Rectal smooth muscle tissue (tissue), 1 donor: ENCODE measurements at regions not wholly inside any gene's neighbourhood (a gene's known extent, or its start where the extent isn't known, plus 50 kb on each side); places are given as distances from the start of the nearest gene placed in this dataset.

ENCODE experiments used
- H3K27ac ChIP-seq: one replicate; pipeline ENCODE4 v1.7.0; 2013; ENCODE audit warnings: low read depth, low read length, inconsistent platforms
- H3K27me3 ChIP-seq: one replicate; pipeline ENCODE4 v1.7.0; 2013; ENCODE audit warnings: low read length; ENCODE audit not compliant: control insufficient read depth, insufficient read depth
- H3K36me3 ChIP-seq: one replicate; pipeline ENCODE4 v1.7.0; 2013; ENCODE audit warnings: low read length; ENCODE audit not compliant: control insufficient read depth, insufficient read depth
- H3K4me1 ChIP-seq: one replicate; pipeline ENCODE4 v1.7.0; 2013; ENCODE audit warnings: low read length; ENCODE audit not compliant: control insufficient read depth, insufficient read depth
- H3K4me3 ChIP-seq: one replicate; pipeline ENCODE4 v1.7.0; 2013; ENCODE audit warnings: low read length
- H3K9ac ChIP-seq: one replicate; pipeline ENCODE4 v1.7.0; 2013; ENCODE audit warnings: low read length

DNA sequence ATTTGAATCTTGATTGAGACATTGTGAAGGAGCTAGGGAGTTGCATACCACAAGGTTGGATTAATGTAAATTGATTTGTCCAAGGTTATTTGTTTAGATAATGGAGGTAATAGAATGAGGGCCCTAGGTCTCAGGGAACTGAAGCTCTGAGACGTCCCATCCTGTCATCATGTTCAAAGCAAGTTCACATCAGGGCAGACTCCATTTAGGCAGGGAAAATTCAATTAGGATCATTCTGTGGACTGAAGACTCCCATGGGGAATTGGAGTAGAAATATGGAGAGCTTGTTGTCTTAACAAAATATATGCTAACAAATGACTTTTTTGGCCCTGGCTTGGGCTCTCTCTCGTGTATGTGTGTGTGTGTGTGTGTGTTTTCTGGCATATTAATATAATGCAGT, 722.0 kb upstream of the ADAMTS16 start:
- H3K4me1 ChIP-seq = no peaks in the 10 kb centered on the region
- H3K4me3 ChIP-seq = no peak overlapping the region
- H3K27me3 ChIP-seq = no peaks in the 10 kb centered on the region
- H3K36me3 ChIP-seq = no peaks in the 10 kb centered on the region
- H3K9ac ChIP-seq = no peak overlapping the region
- no peak overlapping the region for H3K27ac ChIP-seq

DNA sequence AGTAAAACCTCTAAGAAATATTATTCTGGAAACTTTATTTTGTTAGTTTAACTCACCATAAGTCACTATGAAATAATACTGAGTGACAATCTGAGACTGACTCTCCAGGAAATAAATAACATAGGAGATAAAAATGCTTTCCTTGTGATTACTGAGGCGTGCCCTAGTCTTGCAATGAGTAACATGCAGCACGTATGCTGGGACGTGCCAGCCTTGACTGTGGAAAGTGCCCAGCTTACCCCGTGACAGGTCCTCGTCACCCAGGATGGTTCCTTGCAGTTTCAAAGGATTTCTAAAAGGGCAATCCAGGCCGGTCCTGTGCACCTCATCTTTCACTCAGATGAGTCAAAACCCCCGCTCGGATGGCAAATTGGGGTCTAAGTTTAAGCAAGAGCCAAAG, 720.8 kb upstream of the ADAMTS16 start:
- Histone ChIP-seq H3K9ac (no peak overlapping the region), H3K4me1 (no peaks in the 10 kb centered on the region), H3K27me3 (no peaks in the 10 kb centered on the region), H3K27ac (no peak overlapping the region), H3K36me3 (no peaks in the 10 kb centered on the region), H3K4me3 (no peak overlapping the region)

GRCh38 chr5:4420177-4420576, 720.0 kb upstream of the ADAMTS16 start:
- no peak overlapping the region for H3K4me3 ChIP-seq
- H3K27ac ChIP-seq = no peak overlapping the region
- H3K4me1 ChIP-seq = no peaks in the 10 kb centered on the region
- H3K9ac ChIP-seq = no peak overlapping the region
- no peaks in the 10 kb centered on the region for H3K36me3 ChIP-seq
- no peaks in the 10 kb centered on the region for H3K27me3 ChIP-seq

DNA sequence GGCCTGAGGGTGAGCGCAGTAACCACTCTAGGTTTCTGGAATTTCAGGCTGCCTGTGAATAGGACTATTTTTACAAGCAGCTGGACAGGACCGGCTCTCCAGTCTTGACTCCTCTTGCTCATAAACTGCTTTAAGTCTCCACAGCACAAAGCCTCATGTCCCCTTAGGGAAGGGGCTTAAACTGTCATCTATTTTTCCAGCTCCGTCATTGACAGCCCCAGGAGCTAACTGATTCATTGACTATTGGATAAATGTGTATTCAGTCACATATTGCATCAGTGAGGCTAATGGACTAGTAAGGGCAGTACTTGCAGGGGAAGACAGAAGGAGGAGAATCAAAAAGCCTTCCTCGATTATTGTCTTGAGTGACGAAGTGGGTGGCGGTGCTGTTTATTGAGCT, 719.4 kb upstream of the ADAMTS16 start:
- H3K4me3 ChIP-seq = no peak overlapping the region
- no peaks in the 10 kb centered on the region for H3K36me3 ChIP-seq
- no peaks in the 10 kb centered on the region for H3K4me1 ChIP-seq
- no peak overlapping the region for H3K27ac ChIP-seq
- no peak overlapping the region for H3K9ac ChIP-seq
- no peaks in the 10 kb centered on the region for H3K27me3 ChIP-seq

- H3K27me3 ChIP-seq = no peaks in the 10 kb centered on the region
- no peak overlapping the region for H3K27ac ChIP-seq
- no peak overlapping the region for H3K9ac ChIP-seq
- no peaks in the 10 kb centered on the region for H3K36me3 ChIP-seq
- H3K4me1 ChIP-seq = no peaks in the 10 kb centered on the region
- H3K4me3 ChIP-seq = no peak overlapping the region
Measured at GRCh38 chr5:4422247-4422646, 717.9 kb upstream of the ADAMTS16 start.

DNA sequence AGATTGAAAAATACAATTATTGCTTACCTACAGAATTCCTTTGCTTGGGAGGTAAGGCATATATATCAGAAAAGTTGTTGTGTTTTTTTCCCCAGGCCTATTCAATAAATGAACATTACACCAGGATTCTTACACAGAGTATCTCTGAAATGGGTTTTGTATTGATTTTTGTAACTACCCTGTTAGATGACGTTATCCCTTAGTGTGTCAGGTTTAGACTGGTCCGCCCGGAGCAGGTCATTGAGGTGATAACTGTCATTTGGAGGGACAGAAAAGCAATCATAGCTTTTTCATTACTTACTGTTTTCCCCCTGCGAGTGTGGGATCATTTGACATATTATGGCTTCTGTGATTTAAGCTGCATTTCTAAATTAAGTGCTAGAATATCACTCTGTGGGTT, 715.2 kb upstream of the ADAMTS16 start:
- Histone ChIP-seq H3K4me3 (no peak overlapping the region), H3K4me1 (no peaks in the 10 kb centered on the region), H3K27me3 (no peaks in the 10 kb centered on the region), H3K9ac (no peak overlapping the region), H3K36me3 (no peaks in the 10 kb centered on the region), H3K27ac (no peak overlapping the region)

GRCh38 chr5:4440536-4440935, 699.6 kb upstream of the ADAMTS16 start:
- Histone ChIP-seq H3K4me3 (no peak overlapping the region), H3K27ac (no peak overlapping the region), H3K4me1 (no peaks in the 10 kb centered on the region), H3K36me3 (no peaks in the 10 kb centered on the region), H3K9ac (no peak overlapping the region), H3K27me3 (no peaks in the 10 kb centered on the region)

DNA sequence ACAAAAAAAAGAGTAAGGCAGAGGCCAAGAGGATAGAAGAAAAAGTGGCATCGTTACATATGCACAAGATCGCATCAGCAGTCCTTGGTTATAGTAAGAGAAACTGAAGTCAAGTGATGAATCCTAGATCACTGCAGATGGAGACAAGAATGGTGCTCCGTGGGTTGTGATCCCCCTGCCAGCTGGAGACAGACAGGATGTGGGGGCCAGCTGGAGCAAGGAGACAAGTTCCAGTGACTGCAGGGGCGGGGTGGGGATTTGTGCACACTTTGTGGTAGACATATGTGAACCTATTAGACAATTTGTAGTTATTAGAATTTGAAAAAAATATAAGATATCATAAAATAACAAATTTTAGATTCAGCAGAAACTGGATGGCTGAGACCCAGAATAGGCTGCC, 697.9 kb upstream of the ADAMTS16 start:
- Histone ChIP-seq H3K27me3 (no peaks in the 10 kb centered on the region), H3K4me3 (no peak overlapping the region), H3K36me3 (no peaks in the 10 kb centered on the region), H3K4me1 (no peaks in the 10 kb centered on the region), H3K27ac (no peak overlapping the region), H3K9ac (no peak overlapping the region)

DNA sequence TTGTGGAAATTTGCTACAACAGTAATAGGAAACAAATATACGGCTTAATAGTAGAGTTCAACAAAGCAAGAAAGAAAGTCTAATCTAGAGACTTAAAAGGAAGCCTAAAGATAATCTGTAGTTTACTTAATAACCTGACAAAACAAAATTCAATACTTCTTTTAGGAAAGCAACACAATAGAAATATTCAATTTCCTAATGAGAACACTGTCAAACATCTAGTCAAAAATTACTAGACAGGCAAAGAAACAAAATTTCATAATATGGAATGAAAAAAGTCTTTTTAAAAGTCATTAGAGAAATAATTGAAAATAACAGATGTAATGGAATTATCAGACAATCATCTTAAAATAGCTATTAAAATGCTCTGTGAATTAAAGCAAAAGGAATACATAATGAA, 692.5 kb upstream of the ADAMTS16 start:
- Histone ChIP-seq H3K9ac (no peak overlapping the region), H3K36me3 (no peaks in the 10 kb centered on the region), H3K4me3 (no peak overlapping the region), H3K27me3 (no peaks in the 10 kb centered on the region), H3K27ac (no peak overlapping the region), H3K4me1 (no peaks in the 10 kb centered on the region)

- Histone ChIP-seq H3K4me3 (no peak overlapping the region), H3K27ac (no peak overlapping the region), H3K9ac (no peak overlapping the region), H3K27me3 (no peaks in the 10 kb centered on the region), H3K36me3 (no peaks in the 10 kb centered on the region), H3K4me1 (no peaks in the 10 kb centered on the region)
Measured at GRCh38 chr5:4453655-4454054, 686.5 kb upstream of the ADAMTS16 start.

- no peaks in the 10 kb centered on the region for H3K4me1 ChIP-seq
- H3K27ac ChIP-seq = no peak overlapping the region
- no peak overlapping the region for H3K4me3 ChIP-seq
- H3K36me3 ChIP-seq = no peaks in the 10 kb centered on the region
- no peak overlapping the region for H3K9ac ChIP-seq
- no peaks in the 10 kb centered on the region for H3K27me3 ChIP-seq
Measured at GRCh38 chr5:4479426-4479825, 660.7 kb upstream of the ADAMTS16 start.

- no peaks in the 10 kb centered on the region for H3K27me3 ChIP-seq
- no peaks in the 10 kb centered on the region for H3K36me3 ChIP-seq
- no peak overlapping the region for H3K27ac ChIP-seq
- H3K4me1 ChIP-seq = no peaks in the 10 kb centered on the region
- no peak overlapping the region for H3K9ac ChIP-seq
- H3K4me3 ChIP-seq = no peak overlapping the region
Measured at GRCh38 chr5:4480528-4481349, 659.4 kb upstream of the ADAMTS16 start.

GRCh38 chr5:4487581-4487980, 652.5 kb upstream of the ADAMTS16 start:
- Histone ChIP-seq H3K4me3 (no peak overlapping the region), H3K27me3 (no peaks in the 10 kb centered on the region)

More at GRCh38 chr5:4487581-4487980, 652.5 kb upstream of the ADAMTS16 start:
- H3K36me3 ChIP-seq = no peaks in the 10 kb centered on the region
- no peak overlapping the region for H3K27ac ChIP-seq
- no peak overlapping the region for H3K9ac ChIP-seq
- no peaks in the 10 kb centered on the region for H3K4me1 ChIP-seq
